HEK293T (cell line): ENCODE measurements at regions not wholly inside any gene's neighbourhood (a gene's known extent, or its start where the extent isn't known, plus 50 kb on each side); places are given as distances from the start of the nearest gene placed in this dataset.

Source experiments
- ELF4 ChIP-seq: fragments of 450-650 bp; IDR thresholded peaks from 2 replicates; pipeline ENCODE4 v1.6.1; 2017; ENCODE audit warnings: antibody characterized with exemption
- SP1 ChIP-seq: fragments of 450-650 bp; IDR thresholded peaks from 2 replicates; pipeline ENCODE4 v1.6.1; 2017
- SUZ12 ChIP-seq: fragments of 450-650 bp; IDR thresholded peaks from 2 replicates; pipeline ENCODE4 v1.6.1; 2016; ENCODE audit warnings: mild to moderate bottlenecking
- TARDBP ChIP-seq: fragments of 450-650 bp; IDR thresholded peaks from 2 replicates; pipeline ENCODE4 v1.6.1; 2016

GRCh38 chr5:154653418-154653763, 101.8 kb upstream of the LARP1 start:
- TF ChIP-seq SP1 (no peak), SUZ12 (no peak), ELF4 (no peak), TARDBP (no peak)
